IMR-90 (cell line): ENCODE measurements at regions not wholly inside any gene's neighbourhood (a gene's known extent, or its start where the extent isn't known, plus 50 kb on each side); places are given as distances from the start of the nearest gene placed in this dataset.

Source experiments
- CEBPB ChIP-seq: IDR thresholded peaks from 2 replicates; pipeline ENCODE4 v1.6.1; 2012; ENCODE audit warnings: low read depth, low read length, improper control_type of control experiment
- CTCF ChIP-seq: conservative IDR thresholded peaks from 2 replicates; pipeline ENCODE4 v1.5.1; 2012; ENCODE audit warnings: mild to moderate bottlenecking, low read depth, low read length, improper control_type of control experiment
- ELK1 ChIP-seq: fragments of 150-350 bp; IDR thresholded peaks from 2 replicates; pipeline ENCODE4 v1.6.1; 2016; ENCODE audit warnings: low read depth, mild to moderate bottlenecking, low read length, moderate library complexity, borderline replicate concordance
- FOS ChIP-seq: fragments of 150-350 bp; IDR thresholded peaks from 2 replicates; pipeline ENCODE4 v1.6.1; 2016; ENCODE audit warnings: low read depth, low read length
- MAFK ChIP-seq: IDR thresholded peaks from 2 replicates; pipeline ENCODE4 v1.6.1; 2012; ENCODE audit warnings: low read depth, low read length, improper control_type of control experiment
- MXI1 ChIP-seq: IDR thresholded peaks from 2 replicates; pipeline ENCODE4 v1.6.1; 2012; ENCODE audit warnings: low read depth, mild to moderate bottlenecking, low read length, moderate library complexity, borderline replicate concordance
- POLR2A ChIP-seq: IDR thresholded peaks from 2 replicates; pipeline ENCODE4 v1.6.1; 2012; ENCODE audit warnings: mild to moderate bottlenecking, low read depth, low read length
- RAD21 ChIP-seq: IDR thresholded peaks from 2 replicates; pipeline ENCODE4 v1.6.1; 2012; ENCODE audit warnings: low read length, improper control_type of control experiment
- RCOR1 ChIP-seq: IDR thresholded peaks from 2 replicates; pipeline ENCODE4 v1.6.1; 2012; ENCODE audit warnings: mild to moderate bottlenecking, low read length, improper control_type of control experiment; ENCODE audit not compliant: insufficient replicate concordance
- SMC3 ChIP-seq: fragments of 150-350 bp; IDR thresholded peaks from 2 replicates; pipeline ENCODE4 v1.6.1; 2016; ENCODE audit warnings: low read depth, mild to moderate bottlenecking, antibody characterized with exemption, low read length, moderate library complexity
- USF2 ChIP-seq: fragments of 150-350 bp; IDR thresholded peaks from 2 replicates; pipeline ENCODE4 v1.6.1; 2017; ENCODE audit warnings: mild to moderate bottlenecking, antibody characterized with exemption, low read length, low read depth

GRCh38 chr2:215847056-215847455 is 166.3 kb downstream of the MREG start:
- TF ChIP-seq CTCF (no peak), FOS (no peak), POLR2A (no peak), CEBPB (no peak), USF2 (no peak), MAFK (no peak), RAD21 (no peak), SMC3 (no peak), MXI1 (no peak), ELK1 (no peak), RCOR1 (no peak)
